ENCODE measurements at regions not wholly inside any gene's neighbourhood (a gene's known extent, or its start where the extent isn't known, plus 50 kb on each side); places are given as distances from the start of the nearest gene placed in this dataset.

DNA sequence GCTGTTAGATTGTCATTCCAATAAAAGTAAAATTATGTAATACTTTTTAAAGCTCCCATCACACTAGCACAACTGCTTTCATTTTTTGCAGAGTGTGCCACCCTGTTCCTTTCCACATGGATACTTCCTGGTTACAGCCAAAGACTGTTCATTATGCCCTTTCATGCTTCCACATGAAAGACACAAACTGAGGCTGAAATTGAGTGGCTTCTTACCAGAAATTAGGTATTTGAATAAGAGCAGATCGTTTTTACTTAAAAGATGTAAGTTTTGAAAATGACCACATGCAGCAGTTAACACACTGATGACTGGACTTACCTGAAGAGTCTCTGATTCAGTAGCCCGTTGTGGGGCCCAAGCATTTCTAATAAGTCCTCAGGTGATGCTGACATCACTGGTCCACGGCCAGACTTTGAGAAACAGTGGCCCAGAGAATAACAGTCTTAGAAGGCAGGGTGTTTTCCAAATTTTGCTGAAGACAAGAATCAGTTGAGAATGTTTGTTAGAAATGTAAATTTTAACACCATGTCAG is 187.6 kb upstream of the DMRT1 start:
- TF ChIP-seq, protein P1, sequence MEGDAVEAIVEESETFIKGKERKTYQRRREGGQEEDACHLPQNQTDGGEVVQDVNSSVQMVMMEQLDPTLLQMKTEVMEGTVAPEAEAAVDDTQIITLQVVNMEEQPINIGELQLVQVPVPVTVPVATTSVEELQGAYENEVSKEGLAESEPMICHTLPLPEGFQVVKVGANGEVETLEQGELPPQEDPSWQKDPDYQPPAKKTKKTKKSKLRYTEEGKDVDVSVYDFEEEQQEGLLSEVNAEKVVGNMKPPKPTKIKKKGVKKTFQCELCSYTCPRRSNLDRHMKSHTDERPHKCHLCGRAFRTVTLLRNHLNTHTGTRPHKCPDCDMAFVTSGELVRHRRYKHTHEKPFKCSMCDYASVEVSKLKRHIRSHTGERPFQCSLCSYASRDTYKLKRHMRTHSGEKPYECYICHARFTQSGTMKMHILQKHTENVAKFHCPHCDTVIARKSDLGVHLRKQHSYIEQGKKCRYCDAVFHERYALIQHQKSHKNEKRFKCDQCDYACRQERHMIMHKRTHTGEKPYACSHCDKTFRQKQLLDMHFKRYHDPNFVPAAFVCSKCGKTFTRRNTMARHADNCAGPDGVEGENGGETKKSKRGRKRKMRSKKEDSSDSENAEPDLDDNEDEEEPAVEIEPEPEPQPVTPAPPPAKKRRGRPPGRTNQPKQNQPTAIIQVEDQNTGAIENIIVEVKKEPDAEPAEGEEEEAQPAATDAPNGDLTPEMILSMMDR (conservative IDR thresholded peaks at IDR 0.05; ENCODE audit: low read depth in 2 of 2), result no peak
- TF ChIP-seq, protein P2, sequence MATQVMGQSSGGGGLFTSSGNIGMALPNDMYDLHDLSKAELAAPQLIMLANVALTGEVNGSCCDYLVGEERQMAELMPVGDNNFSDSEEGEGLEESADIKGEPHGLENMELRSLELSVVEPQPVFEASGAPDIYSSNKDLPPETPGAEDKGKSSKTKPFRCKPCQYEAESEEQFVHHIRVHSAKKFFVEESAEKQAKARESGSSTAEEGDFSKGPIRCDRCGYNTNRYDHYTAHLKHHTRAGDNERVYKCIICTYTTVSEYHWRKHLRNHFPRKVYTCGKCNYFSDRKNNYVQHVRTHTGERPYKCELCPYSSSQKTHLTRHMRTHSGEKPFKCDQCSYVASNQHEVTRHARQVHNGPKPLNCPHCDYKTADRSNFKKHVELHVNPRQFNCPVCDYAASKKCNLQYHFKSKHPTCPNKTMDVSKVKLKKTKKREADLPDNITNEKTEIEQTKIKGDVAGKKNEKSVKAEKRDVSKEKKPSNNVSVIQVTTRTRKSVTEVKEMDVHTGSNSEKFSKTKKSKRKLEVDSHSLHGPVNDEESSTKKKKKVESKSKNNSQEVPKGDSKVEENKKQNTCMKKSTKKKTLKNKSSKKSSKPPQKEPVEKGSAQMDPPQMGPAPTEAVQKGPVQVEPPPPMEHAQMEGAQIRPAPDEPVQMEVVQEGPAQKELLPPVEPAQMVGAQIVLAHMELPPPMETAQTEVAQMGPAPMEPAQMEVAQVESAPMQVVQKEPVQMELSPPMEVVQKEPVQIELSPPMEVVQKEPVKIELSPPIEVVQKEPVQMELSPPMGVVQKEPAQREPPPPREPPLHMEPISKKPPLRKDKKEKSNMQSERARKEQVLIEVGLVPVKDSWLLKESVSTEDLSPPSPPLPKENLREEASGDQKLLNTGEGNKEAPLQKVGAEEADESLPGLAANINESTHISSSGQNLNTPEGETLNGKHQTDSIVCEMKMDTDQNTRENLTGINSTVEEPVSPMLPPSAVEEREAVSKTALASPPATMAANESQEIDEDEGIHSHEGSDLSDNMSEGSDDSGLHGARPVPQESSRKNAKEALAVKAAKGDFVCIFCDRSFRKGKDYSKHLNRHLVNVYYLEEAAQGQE (IDR thresholded peaks at IDR 0.05; ENCODE audit: unreplicated experiment), result no peak
- TF ChIP-seq EZH2 (IDR thresholded peaks at IDR 0.05; ENCODE audit: low read depth, unreplicated experiment) (no peak), JUNB (IDR thresholded peaks at IDR 0.05; ENCODE audit: unreplicated experiment) (no peak), CREB1 (CRISPR knock-in tag; IDR thresholded peaks at IDR 0.05; ENCODE audit: low read depth) (no peak), EZH2phosphoT487 (IDR thresholded peaks at IDR 0.05; ENCODE audit: unreplicated experiment) (no peak), POLR2AphosphoS5 (IDR thresholded peaks at IDR 0.05; ENCODE audit: low read depth) (no peak)

Data from GM23338 (cell line).